ENCODE measurements at regions not wholly inside any gene's neighbourhood (a gene's known extent, or its start where the extent isn't known, plus 50 kb on each side); places are given as distances from the start of the nearest gene placed in this dataset.

- no peak overlapping the region for H3K4me3 ChIP-seq (ENCODE audit: low read length)
- no peak for TF ChIP-seq ZNF274 (IDR thresholded peaks at IDR 0.05; ENCODE audit: low read depth, low read length)
Observed at GRCh38 chr6:168724669-168725570, 283.9 kb downstream of the SMOC2 start.

GRCh38 chr6:168724033-168724432 is 283.0 kb downstream of the SMOC2 start:
- no peak for TF ChIP-seq ZNF274 (IDR thresholded peaks at IDR 0.05; ENCODE audit: low read depth, low read length)
- no peak overlapping the region for H3K4me3 ChIP-seq (ENCODE audit: low read length)

GRCh38 chr6:168722397-168722796 is 281.4 kb downstream of the SMOC2 start:
- H3K4me3 ChIP-seq (ENCODE audit: low read length): no peak overlapping the region
- TF ChIP-seq ZNF274 (IDR thresholded peaks at IDR 0.05; ENCODE audit: low read depth, low read length): no peak

- TF ChIP-seq ZNF274 (IDR thresholded peaks at IDR 0.05; ENCODE audit: low read depth, low read length): no peak
- H3K4me3 ChIP-seq (ENCODE audit: low read length): no peak overlapping the region
Observed at GRCh38 chr6:168721571-168721970, 280.6 kb downstream of the SMOC2 start.

- no peak for TF ChIP-seq ZNF274 (IDR thresholded peaks at IDR 0.05; ENCODE audit: low read depth, low read length)
- H3K4me3 ChIP-seq (ENCODE audit: low read length): no peak overlapping the region
Observed at GRCh38 chr6:168719901-168720300, 278.9 kb downstream of the SMOC2 start.

GRCh38 chr6:168718821-168719475 is 278.0 kb downstream of the SMOC2 start:
- TF ChIP-seq ZNF274 (IDR thresholded peaks at IDR 0.05; ENCODE audit: low read depth, low read length): no peak
- H3K4me3 ChIP-seq (ENCODE audit: low read length): no peak overlapping the region
